ENCODE measurements at regions not wholly inside any gene's neighbourhood (a gene's known extent, or its start where the extent isn't known, plus 50 kb on each side); places are given as distances from the start of the nearest gene placed in this dataset.

DNA sequence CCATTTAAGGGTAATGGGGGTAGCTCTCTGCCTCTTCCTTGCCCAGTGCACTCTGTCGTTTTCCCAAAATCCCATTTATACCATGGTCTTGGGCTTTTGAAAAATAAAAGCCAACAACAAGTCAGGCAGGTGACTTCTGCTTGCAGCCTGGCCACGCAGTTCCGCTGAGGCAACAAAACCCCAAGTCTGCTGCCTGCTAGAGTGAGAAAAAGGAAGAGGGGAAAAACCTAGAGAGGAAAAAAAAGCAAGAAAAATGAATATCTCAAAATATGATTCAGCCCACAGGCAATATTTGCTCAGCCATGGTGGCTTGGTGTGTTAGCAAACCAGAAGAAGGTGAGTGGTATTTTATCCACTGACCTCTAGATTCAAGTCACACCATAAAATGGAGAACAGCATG, 148.2 kb upstream of the FSTL4 start:
- DNase-seq: no peak

DNA sequence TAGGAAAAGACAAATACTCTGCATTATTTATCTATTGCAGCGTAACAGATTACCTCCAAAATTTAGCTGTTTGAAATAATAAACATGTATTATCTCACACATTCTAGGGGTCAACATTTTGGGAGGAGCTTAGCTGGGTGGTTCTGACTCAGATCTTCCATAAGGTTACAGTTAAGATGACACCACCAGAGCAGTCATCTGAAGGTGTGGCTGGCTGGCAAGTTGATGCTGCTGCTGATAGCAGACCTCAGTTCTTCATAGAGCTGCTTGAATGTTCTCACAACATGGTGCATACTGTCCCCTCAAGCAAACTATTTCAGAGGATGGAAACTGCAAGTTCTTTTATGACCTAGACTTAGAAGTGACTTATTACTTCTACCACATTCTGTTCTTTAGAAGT, 146.3 kb upstream of the FSTL4 start:
- DNase-seq: no peak

- DNase-seq: no peak
Observed at GRCh38 chr5:133757396-133757945, 145.1 kb upstream of the FSTL4 start.

- DNase-seq: no peak
Observed at GRCh38 chr5:133756756-133757155, 144.4 kb upstream of the FSTL4 start.

DNA sequence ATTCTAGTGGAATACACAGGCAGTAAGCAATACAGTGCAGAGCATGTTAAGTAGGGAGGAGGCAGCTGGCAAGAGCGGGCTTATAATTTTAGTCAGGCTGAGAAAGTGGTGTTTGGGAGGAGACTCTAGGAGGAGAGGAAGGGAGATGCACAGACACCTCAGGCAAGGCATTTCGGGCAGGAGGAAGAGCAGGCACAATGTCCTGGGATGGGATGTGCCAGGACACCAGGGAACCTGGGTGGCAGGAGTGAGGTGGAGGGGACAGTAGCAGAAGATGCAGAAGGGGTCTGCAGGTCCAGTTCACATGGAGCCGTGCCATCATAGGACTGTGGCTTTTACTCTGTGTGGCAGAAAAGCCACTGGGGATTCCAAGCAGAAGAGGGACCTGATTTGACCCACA, 143.7 kb upstream of the FSTL4 start:
- DNase-seq: no peak

DNA sequence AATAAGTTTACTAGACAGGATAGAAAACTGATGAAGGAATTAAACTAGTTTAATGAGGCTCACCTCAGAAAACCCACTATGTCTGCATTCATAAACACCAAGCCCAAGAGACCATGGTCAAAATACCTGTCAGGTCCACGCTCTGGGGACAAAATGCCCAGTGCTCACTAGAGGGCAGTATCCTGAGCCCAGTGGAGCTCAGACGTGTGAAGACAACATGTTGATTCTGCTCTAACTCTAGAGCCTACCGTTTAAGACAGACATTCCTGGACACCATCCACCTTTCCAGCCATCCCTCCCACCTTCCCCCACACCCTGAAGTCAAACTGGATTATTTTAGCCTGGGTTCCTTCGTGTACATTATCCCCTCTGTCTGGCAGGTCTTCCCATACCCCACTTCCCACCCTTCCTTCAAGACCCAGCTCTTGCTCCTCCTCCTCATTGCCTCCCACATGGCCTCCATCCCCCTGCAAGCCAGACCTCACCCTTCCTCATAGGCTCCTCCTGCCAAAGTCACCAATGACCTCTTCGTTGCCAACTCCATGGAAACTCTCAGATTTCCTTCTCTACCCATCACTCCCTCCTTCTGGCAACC, 142.3 kb upstream of the FSTL4 start:
- no peak for DNase-seq

DNA sequence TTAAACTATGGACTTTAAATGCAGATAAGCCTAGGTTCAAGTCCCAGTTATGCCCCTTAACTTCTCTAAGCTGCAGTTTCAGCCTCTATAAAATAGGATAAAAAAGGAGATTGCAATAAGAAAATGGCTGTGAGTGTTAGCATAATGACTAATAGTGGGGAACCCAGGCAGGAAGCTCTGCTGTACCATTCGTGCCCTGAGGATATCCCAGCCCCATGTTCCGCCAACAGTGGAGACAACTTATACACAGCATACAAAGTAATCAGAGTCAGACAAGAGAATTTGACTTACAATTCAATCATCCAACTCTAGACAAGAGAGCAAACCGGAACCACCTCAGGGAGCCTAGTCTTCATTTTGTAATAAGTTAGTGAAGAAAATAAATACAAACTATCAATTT, 141.5 kb upstream of the FSTL4 start:
- no peak for DNase-seq

- no peak for DNase-seq
Observed at GRCh38 chr5:133751846-133752245, 139.5 kb upstream of the FSTL4 start.

- DNase-seq: no peak
Observed at GRCh38 chr5:133751421-133751820, 139.1 kb upstream of the FSTL4 start.

DNA sequence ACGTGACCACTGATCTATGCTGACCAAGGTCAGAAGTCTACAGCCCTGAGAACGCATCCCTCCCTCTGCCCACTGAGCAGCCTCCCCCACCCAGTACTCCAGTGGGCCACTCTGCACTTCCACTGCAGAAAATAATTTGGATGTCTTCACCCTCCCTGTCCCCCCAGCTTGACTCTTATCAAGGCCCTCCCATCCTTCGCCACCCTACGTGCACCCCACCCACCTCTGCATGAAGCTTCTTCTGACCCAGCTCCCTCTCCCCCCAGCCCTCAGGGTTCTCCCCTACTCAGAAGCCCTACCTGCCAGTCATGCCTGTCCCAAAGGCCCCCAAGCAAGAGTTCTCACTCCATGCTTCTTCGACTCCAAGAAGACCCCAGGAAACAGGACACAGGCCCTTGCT, 138.5 kb upstream of the FSTL4 start:
- no peak for DNase-seq

GRCh38 chr5:133750356-133750755, 138.0 kb upstream of the FSTL4 start:
- no peak for DNase-seq

GRCh38 chr5:133749331-133749985, 137.1 kb upstream of the FSTL4 start:
- DNase-seq: no peak

- no peak for DNase-seq
Observed at GRCh38 chr5:133746834-133747233, 134.5 kb upstream of the FSTL4 start.

DNA sequence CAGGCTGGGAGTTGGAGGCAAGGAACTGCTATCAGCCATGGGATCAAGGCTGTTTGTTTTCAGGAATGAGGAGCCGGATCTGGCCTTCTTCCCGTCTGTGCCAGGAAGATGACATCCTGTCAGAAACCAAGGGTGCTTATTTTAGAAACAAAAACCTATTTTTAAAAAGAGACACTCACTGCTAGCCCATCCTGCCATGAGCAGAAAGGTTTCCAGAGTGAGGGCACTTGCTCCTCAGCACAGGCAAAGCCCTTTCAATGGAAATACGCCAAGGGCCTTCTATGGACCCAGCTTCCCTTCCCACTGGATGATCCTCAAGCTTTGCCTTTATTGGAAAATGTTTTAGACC, 132.6 kb upstream of the FSTL4 start:
- no peak for DNase-seq

GRCh38 chr5:133744051-133744959, 132.0 kb upstream of the FSTL4 start:
- DNase-seq: no peak

DNA sequence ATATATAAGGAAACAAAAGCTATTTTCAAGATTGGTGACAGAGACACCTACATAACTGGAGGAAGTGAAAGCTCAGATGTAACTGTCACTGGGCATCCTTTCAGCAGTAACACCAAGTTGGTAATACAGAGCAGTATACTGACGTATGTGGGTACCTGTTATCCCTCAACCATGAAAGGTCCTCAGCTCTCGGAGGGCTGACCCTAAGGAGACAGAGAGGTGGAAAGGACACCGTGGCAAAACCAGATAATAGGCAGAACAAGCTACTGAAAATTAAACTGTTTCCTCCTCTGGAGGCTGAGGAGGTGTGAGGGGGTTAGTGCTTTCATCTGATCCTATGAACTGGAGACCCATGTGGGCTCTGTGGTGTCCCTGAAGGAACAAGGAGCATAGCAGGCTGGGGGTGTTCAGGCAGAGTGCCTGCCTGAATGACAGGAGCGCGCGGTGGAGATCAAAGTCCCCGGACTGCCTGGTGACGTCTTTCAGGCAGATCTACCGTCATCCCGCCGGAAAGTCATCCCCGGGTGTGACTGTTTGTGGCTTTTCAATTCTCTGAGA, 130.2 kb upstream of the FSTL4 start:
- DNase-seq: no peak

DNA sequence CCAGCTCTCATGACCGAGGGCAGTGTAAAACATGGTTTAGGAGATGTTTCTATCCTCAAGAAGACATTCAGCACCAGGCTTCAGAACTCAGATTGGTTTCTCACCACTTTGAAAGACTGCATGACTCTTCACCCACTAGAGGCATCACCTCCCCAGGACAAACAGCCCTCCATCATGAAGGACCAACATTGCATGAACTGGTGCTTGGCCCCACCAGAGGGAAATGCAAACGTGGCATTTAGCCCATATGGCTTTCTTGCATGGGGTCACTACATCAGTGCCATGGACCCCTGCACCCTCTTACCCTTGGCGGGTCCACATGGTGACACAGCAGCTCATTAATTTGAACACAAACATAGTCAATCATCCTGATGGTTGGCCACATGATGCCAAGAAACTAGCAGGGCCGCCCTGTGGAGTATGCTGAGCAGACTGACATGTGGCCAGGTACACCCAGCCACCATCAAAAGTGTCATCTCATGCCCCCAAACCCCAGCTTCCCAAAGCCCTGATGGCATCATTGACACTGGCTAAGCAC, 129.5 kb upstream of the FSTL4 start:
- DNase-seq: no peak

- DNase-seq: no peak
Observed at GRCh38 chr5:133741396-133741795, 129.1 kb upstream of the FSTL4 start.

GRCh38 chr5:133739181-133739780, 126.9 kb upstream of the FSTL4 start:
- no peak for DNase-seq

DNA sequence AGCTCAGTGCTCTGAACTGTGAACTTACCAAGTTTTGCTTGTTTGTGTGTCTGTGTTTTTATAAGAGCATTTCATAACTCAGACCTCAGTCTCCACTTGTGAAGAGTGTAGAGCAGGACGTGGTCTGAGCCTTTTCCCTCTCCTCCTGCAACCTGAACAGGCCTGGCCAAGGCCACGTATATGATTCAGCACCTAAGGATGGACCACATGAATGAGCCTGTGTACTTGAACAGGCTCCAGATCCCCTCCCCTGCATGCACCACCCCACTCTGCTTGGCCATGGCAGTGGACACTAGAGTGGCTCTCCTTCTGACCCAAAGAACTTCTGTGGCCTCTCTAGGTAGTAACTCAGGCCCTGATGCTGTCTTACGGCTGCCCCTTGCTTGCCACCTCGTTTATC, 125.9 kb upstream of the FSTL4 start:
- no peak for DNase-seq

GRCh38 chr5:133736512-133736911, 124.2 kb upstream of the FSTL4 start:
- no peak for DNase-seq

DNA sequence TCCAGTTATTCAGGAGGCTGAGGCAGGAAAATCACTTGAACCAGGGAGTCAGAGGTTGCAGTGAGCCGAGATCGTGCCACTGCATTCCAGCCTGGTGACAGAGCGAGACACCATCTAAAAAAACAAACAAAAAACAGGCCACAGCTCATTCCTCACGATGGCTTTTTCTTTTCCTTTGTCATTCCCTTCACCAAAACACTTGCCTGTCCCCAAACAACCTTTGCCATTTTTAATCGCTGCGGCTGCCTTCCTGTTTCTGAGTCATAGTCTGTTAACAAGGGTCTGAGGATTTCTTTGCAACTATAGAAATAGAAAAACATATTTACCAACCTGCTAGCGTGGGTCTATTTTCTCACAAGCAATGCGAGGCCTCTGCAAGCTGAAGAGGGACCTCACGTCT, 123.0 kb upstream of the FSTL4 start:
- no peak for DNase-seq

DNA sequence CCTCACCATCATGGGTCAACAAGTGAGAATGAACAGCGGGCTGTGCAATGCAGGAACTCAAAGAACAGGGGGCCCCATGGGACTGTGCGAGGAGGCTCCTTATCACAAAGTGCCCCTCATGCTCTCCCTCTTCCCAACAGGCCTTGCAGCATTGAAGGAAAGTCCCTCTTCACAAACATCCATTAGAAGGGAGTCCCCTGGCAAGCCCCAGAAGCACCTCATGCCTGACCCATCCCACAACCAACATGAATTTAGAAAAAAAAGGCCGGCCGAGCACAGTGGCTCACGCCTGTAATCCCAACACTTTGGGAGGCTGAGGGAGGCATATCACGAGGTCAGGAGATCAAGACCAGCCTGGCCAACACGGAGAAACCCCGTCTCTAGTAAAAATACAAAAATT, 122.6 kb upstream of the FSTL4 start:
- no peak for DNase-seq
